ENCODE measurements at regions not wholly inside any gene's neighbourhood (a gene's known extent, or its start where the extent isn't known, plus 50 kb on each side); places are given as distances from the start of the nearest gene placed in this dataset.
"Not testable (repeated sequence)": the region's sequence is repeated elsewhere in the genome, so short reads cannot be mapped to it uniquely, and the experiment has no call there.

- no peaks in the 10 kb centered on the region for H3K4me1 ChIP-seq
- no peaks in the 10 kb centered on the region for H3K36me3 ChIP-seq
- no peaks in the 10 kb centered on the region for H3K27me3 ChIP-seq
- WGBS, 2 donors (ENCODE audit: low coverage in 1 of 2): 66 to 73% methylated on average over 3 to 5 of the region's 5 CpGs
- H3K9me3 ChIP-seq: no peaks in the 10 kb centered on the region
- intact Hi-C loops (cut with DNase I; ENCODE audit: low total_unique reads): no loop called here
- in situ Hi-C loops (cut with MboI; ENCODE audit: low pct_ligation_motif_present in 1 of 4, low pct_unique_long_range_greater_than_20kb in 1 of 4, low sequenced_read_pairs in 3 of 4): no loop called here
- H3K27ac ChIP-seq: no peak overlapping the region
- no peak for DNase-seq
- no peak for TF ChIP-seq POLR2A (IDR thresholded peaks at IDR 0.05)
- no peak for TF ChIP-seq EP300 (IDR thresholded peaks at IDR 0.05; ENCODE audit: low read depth)
- no peak for TF ChIP-seq POLR2AphosphoS5 (IDR thresholded peaks at IDR 0.05)
- TF ChIP-seq CTCF (IDR thresholded peaks at IDR 0.05): no peak
- no peak overlapping the region for H3K4me3 ChIP-seq
Observed at GRCh38 chr10:3635211-3635671, 149.8 kb downstream of the KLF6 start.

DNA sequence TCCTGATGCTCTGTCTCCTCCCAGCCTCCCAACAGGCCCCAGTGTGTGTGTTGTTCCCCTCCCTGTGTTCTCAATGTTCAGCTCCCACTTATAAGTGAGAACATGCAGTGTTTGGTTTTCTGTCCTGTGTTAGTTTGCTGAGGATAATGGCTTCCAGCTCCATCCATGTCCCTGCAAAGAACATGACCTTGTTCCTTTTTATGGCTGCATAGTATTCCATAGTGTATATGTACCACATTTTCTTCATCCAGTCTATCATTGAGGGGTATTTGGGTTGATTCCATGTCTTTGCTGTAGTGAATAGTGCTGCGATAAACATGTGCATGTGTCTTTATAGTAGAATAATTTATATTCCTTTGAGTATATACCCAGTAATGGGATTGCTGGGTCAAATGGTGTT is 150.4 kb downstream of the KLF6 start:
- not testable (repeated sequence) for H3K27ac ChIP-seq

GRCh38 chr10:3631701-3632330 is 153.2 kb downstream of the KLF6 start:
- in situ Hi-C loops (cut with MboI; ENCODE audit: low pct_ligation_motif_present in 1 of 4, low pct_unique_long_range_greater_than_20kb in 1 of 4, low sequenced_read_pairs in 3 of 4) (no loop called here), intact Hi-C loops (cut with DNase I; ENCODE audit: low total_unique reads) (no loop called here)
- DNase-seq: no peak
- no peaks in the 10 kb centered on the region for H3K9me3 ChIP-seq
- no peak overlapping the region for H3K4me3 ChIP-seq
- WGBS, 2 donors (ENCODE audit: low coverage in 1 of 2): 77 to 83% methylated on average over 4 to 5 of the region's 5 CpGs
- no peaks in the 10 kb centered on the region for H3K4me1 ChIP-seq
- H3K36me3 ChIP-seq: no peaks in the 10 kb centered on the region
- H3K27me3 ChIP-seq: no peaks in the 10 kb centered on the region
- TF ChIP-seq CTCF (IDR thresholded peaks at IDR 0.05): no peak
- no peak for TF ChIP-seq POLR2AphosphoS5 (IDR thresholded peaks at IDR 0.05)
- H3K27ac ChIP-seq: no peak overlapping the region

More for the DNA sequence above, 150.4 kb downstream of the KLF6 start:
- DNase-seq; H3K27me3 ChIP-seq; H3K4me1 ChIP-seq; in situ Hi-C loops (cut with MboI; ENCODE audit: low pct_ligation_motif_present in 1 of 4, low pct_unique_long_range_greater_than_20kb in 1 of 4, low sequenced_read_pairs in 3 of 4); H3K9me3 ChIP-seq; H3K4me3 ChIP-seq; H3K36me3 ChIP-seq; intact Hi-C loops (cut with DNase I; ENCODE audit: low total_unique reads): not testable (repeated sequence)
- 97 to 100% methylated on average over 1 of the region's 1 CpG for WGBS, 2 donors (ENCODE audit: low coverage in 1 of 2)

GRCh38 chr10:3631291-3631690 is 153.7 kb downstream of the KLF6 start:
- H3K27me3 ChIP-seq: no peaks in the 10 kb centered on the region
- no peak for DNase-seq
- no peak overlapping the region for H3K27ac ChIP-seq
- no peak overlapping the region for H3K4me3 ChIP-seq
- no peak for TF ChIP-seq EP300 (IDR thresholded peaks at IDR 0.05; ENCODE audit: low read depth)
- TF ChIP-seq POLR2AphosphoS5 (IDR thresholded peaks at IDR 0.05): no peak
- no peak for TF ChIP-seq POLR2A (IDR thresholded peaks at IDR 0.05)
- TF ChIP-seq CTCF (IDR thresholded peaks at IDR 0.05): no peak
- in situ Hi-C loops (cut with MboI; ENCODE audit: low pct_ligation_motif_present in 1 of 4, low pct_unique_long_range_greater_than_20kb in 1 of 4, low sequenced_read_pairs in 3 of 4): no loop called here
- no peaks in the 10 kb centered on the region for H3K4me1 ChIP-seq
- intact Hi-C loops (cut with DNase I; ENCODE audit: low total_unique reads): no loop called here
- 98 to 100% methylated on average over 1 to 2 of the region's 2 CpGs for WGBS, 2 donors (ENCODE audit: low coverage in 1 of 2)
- no peaks in the 10 kb centered on the region for H3K9me3 ChIP-seq
- H3K36me3 ChIP-seq: no peaks in the 10 kb centered on the region

Measured in transverse colon (tissue), 4 donors.